Stimulated activated naive CD8-positive, alpha-beta T cell treated with anti-CD3 and anti-CD28 coated beads, Interleukin-15, Interleukin-2, amounts not matched to agents 100 U/mL and 50 U/mL, for 24 hours (primary cell): ENCODE measurements at regions not wholly inside any gene's neighbourhood (a gene's known extent, or its start where the extent isn't known, plus 50 kb on each side); places are given as distances from the start of the nearest gene placed in this dataset.

ENCODE experiments used
- ATAC-seq: fragments of 150-1000 bp; cut with Tn5 transposase; one replicate; pipeline ENCODE4 v1.10.0; 2021
- DNase-seq: peaks from one replicate; pipeline ENCODE4 v3.0.0; 2021

DNA sequence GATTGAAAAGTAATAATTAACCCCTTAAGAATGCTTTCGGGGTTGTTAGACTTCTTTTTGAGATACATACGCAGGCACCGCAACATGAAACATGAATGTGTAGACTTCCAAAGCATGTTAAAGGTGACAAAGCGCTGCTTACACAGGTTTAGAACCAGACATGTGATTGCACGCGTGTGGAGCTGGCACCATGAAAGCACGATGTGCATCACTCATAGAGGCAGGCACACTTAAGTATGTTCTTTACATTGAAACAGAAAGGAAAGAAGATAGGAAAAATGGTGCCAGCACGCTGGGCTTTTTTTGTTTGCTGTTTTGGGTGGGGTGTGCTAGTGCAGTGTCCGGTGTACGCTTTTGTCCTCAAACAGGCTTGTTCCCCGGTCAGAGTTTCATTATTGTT, 83.6 kb upstream of the PPARA start:
- no peak for DNase-seq
- no peak for ATAC-seq

DNA sequence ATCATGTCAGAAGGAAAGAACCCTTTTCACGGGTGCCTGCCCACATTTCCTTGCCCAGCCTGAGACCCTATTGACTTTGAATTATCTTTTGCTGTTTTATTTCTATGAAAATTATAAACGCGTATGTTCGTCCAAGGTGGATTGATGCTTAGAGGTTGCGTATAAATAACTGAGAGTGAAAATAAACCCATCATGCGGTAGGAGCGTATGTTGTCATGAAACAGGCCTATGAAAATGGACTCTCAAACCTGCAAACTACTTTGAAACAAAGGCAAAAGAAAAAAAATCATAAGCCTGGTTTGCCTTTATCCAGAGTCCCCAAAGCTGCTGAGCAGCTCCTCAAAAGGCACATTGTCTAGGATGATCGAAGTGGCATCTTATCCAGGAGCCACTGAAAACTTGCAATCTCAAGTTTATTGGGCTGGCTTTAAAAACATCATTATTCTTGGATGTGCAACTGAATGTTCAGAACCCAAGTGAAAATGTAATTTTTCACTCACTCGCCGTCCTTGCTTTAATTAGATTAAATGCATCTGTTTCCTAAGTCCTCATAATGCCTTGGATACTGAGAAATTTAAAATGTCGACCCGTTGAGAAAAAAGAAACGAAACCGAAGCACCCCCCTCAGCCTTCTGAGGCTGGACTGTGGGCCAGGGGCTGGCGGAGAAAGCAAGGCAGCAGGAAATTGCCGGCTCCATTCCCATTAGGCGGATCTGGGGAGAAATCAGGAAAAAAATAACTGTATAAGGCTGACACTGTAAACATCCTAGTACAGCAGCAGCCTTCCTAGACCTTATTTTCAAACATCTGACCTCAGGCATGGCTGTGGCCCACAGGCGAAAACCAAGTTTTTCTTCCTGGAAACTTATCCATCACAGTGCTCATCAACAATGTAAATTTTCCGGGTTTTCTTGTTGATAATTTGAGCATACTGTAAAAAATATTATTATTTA, 82.9 kb upstream of the PPARA start:
- DNase-seq (no peak), ATAC-seq (no peak)

DNA sequence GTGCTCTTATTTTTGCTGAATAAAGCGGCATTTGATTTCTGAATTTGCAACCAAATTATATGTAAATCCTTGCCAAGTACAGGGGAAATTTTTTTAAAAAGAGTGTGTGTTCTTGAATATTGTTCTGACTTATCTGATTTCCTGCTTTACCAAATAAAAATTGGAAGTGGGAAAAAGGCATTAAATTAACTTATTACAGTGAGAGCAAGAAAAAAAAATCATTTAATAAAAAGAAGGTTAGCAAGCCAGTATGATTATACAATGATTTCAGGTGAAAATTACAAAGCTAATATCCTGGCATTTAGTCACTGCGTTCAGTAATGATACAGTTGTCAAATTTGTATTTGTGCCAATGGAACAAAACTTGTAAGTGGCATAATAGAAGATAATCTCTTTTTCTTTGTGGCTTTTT, 82.1 kb upstream of the PPARA start:
- DNase-seq (no peak), ATAC-seq (no peak)

DNA sequence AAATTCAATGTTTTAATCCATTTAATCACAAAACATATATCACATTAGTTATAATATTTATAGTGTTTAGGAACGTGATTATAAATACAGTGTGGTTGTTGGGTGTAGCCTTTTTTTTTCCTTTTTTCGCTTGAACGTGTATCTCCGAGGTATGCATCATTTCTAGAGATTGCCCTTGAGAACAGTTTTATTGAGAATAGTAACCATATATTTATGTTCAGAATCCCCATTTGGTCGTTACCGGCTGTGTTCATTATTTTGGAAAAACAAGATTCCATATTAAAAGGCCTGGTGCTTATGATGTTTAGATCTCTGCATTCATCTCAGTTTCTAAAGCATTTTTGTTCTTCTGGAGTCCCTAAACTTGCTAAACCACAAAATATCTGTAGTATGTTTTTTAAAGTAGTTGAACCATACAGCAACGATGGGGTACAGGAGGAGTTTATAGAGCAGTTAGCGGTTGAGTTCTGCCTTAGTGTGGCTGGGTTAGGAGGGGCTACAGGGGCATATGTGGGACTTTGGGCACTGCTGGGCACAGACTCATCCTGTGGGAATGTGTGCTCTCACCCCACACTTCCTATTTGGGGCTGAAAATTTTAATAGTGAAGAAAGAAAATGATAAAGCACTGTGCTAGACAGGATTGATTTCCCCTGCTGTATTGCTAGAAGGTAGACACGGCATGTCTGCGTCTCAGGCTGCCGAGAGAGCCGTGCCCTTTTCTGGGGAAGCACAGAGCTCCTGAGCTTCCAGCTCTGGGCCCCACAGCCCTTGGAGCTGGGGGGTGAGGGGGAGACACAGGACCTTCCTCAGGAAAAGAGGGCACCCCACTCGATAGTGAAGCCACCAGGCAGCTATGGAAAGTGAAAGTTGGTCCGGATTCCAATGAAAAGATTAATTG, 81.5 kb upstream of the PPARA start:
- no peak for ATAC-seq

DNA sequence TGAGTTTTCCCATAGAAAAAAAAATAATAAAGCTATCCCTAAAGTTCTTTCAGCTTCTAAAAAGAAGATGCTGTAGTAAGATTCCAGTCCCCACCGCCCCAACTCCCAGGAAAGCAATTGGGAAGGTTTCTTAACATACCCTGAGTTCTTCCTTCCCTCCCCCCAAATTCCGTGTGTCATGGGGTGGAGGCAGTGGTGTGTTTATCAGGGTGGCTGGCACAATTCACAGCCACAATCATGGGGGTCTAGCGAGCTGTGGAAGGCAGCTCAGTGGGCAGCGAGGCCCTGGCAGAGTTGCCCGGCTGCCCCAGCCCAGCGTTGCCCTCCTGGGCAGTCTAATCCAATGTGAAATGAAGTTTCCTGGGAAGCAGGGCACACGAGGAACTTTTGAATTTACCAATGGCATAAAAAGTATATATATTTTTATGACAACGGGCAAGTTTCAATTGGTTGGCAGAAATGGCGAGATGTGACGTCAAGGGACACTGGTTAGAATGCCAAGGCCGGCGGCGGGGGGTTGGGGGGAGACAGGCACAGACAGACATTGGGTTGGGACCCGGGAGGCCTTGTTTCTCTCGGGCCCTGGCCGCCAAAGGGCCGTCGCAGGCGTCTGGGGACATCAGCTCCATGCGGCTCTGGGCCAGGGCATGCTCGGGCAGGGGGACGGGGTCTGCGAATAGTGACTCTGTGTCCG, 80.7 kb upstream of the PPARA start:
- peak; percentile 68 for DNase-seq
- peak; percentile 10 for ATAC-seq

More for the DNA sequence above, 81.5 kb upstream of the PPARA start:
- DNase-seq: no peak

DNA sequence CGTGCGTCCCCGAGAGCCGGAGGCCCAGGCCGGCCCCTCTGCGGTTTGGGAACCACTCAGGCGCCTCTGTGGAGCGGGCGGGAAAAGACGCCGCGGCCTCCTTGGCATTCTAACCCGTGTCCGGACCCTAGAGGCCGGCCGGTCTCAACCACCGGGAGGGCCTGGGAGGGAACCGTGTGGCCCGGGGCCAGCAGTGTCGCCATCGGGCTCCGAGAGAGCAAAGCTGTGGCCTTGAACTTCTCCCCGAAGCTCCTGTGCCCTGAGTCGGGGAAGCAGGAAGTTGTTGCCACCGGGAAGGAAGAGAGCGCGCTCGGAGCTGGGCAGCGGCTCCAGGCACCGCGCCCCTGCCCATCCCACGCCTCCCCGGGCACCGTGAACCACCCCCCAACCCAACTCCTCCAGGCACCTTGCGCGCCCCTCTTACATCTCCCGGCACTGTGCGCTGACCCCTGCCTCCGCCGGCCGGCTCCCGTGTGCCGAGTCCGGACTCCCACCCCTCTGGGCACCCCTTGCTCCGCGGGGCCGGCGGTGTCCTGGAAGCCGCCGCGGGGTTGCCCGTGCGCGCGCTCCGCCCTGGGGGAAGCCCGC, 80.0 kb upstream of the PPARA start:
- peak; percentile 19 for ATAC-seq
- DNase-seq: peak; percentile 51

DNA sequence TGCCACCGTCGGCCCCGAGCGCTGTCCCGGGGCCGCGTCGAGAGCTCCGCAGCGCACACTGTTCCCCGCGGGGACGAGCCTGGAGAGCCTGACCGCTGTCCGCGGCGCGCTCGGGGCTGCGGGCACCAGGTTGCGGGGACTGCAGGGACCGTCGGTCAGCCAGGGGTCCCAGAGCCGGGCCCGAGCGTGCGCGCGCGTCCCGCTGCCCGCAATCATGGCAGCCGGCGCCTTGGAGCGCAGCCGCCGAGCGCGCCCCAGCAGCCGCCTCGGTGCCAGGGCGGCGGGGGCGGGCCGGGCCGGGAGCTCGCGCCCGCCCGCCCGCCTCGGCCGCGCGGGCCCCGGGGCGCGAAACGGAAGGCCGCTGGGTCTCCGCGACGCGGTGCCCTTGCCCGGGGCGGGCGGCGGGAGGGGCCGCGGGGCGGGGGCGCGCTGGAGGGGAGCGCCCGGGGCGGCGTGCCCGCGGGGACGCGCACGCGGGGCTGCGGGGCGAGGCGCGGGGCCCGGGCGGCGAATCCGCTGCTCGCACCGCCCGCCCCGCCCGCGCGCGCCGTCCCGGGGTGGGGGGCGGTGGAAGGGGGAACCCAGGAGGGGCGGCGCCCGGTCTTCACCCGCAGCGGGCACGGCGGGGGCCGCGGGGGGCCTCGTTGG, 79.4 kb upstream of the PPARA start:
- DNase-seq (peak; percentile 66), ATAC-seq (peak; percentile 45)

DNA sequence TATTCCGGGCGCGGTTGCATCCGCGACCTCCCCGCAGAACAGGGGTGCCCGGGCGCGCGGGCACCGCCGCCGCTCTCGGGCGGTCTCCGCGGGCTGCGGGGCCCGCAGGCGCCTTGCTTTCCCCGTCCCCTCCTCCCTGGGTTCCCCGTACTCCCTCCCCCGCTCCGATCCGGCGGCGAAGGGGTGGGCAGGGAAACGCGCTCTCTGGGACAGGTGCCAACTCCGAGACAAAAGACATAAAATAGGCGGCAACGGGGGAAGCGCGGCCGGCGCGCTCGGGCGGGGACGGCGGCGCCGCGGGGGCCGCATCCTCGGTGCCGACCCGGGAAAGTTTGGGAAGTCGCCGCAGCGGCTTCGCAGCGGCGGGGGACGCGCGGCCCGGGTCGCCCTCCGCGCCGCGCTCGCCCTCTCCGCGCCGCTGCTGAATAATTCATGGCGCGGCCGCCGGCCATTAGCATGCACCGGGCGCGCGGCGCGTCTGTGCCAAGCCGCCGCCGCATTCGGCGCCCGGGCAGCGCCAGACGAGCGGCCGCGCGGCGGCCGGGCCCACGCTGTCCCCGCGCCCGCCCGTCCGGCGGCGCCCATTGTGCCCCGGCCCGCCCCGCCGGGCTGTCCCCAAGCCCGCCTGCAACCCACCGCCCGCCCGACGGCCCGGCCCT, 78.7 kb upstream of the PPARA start:
- ATAC-seq: peak; percentile 37
- DNase-seq: peak; percentile 68

DNA sequence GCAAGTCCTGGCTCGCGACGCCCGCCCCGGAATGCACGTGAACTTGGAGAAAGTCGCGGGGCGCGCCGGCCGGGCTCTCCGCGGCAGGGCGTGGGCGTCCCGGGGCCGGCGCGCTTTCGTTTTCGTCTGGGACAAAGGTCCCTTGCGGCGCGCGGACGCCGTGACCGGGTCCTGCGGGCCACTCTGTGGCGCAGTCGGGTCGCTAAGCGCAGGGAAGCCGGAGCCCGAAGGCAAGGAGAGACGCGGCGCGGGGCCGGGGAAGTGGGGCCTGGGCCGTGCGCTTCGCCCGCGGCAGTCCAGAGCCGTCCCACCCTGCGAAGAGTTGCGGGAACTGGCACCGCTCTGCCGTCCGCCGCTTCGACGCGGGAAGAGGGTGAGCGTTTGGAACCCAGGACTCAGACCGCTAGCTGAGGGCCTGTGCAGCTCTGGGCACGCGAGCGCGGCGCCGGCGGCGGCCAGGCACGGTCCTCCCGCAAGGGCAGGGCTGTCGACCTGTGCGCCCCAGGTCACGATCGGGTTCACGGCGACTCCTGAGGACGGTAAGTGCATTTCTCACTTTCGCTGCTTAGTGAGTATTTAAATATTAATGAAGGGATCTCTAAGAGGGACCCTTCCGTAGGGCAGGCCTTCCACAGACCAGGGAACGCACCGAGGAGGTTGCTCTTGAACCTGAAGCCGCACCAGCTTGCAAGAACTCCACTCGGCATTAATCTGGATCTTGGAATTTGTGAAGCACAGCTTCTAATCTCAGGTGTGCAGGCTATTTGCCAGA, 78.0 kb upstream of the PPARA start:
- ATAC-seq (peak; percentile 15), DNase-seq (peak; percentile 72)

DNA sequence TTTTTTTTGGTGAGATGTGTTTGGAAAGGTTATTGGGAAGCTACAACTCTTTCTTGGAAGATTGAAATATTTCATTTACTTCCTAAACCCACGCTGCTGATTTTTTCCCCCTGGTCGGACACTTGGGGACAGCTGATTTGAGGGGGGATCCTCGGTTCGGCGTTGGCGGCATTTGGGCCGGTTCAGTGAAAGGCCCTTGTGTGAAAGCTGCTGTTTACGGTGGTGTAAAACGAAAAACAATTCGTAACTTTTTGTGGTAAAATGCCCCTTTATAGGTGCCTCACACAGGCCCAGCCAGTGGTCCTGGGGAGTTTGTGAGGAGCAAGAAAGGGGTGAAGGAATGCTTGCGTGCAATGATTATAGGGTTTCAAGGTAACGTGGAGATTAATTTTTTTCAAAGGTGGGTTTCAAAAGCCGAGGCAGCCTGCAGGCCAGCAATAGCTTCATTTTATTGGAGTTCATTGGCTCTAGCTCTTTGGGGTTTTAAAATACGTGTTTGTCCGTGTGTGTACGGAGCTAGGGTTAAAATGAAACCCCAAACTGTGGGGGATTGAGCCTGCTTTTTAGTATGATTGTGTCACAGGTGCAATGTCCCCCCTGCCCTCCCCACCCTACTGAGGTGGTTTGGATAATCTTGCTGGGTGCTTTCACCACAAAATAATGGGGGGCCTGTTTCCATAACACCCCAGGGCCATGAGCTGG, 77.2 kb upstream of the PPARA start:
- ATAC-seq: no peak

DNA sequence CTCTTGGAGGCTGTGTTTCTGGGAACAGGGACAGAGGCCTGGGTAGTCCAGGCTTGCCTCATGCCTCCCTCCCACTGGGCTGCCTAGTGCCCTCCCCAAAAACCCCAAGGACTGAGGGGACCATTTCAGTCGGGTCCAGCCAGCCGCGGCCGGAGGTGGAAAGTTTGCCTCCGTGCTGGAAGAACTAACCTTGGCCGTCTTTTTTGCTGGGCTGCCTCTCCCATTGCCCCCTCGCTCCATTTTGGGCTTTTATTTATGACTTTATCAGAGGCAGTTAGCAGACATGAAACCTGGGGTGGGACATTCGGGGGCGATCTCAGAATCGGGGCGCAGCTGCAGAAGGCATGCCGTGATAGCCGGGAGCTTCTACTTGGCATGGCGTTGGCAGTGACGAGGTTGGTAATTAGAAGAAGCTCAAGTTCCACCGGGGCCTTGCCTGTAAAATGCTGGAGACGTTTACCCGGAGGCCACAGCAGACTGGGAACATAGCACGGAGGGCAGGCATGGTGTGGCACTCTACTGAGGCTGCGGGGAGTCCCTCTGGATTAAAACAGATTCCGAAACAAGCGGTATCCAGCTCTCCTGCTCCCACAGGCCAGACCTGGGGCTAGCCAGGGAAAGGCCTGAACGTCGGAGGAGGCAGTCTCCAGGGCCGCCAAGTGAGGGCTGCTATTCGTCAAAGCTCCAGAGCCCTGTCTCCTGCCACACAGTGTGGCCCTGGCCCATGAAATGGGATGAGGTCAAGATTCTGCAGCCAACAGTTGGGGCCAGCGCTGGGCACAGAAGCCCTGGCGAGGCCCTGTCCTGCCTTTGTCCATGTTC, 76.4 kb upstream of the PPARA start:
- no peak for DNase-seq
- ATAC-seq: no peak

More for the DNA sequence above, 77.2 kb upstream of the PPARA start:
- no peak for DNase-seq

DNA sequence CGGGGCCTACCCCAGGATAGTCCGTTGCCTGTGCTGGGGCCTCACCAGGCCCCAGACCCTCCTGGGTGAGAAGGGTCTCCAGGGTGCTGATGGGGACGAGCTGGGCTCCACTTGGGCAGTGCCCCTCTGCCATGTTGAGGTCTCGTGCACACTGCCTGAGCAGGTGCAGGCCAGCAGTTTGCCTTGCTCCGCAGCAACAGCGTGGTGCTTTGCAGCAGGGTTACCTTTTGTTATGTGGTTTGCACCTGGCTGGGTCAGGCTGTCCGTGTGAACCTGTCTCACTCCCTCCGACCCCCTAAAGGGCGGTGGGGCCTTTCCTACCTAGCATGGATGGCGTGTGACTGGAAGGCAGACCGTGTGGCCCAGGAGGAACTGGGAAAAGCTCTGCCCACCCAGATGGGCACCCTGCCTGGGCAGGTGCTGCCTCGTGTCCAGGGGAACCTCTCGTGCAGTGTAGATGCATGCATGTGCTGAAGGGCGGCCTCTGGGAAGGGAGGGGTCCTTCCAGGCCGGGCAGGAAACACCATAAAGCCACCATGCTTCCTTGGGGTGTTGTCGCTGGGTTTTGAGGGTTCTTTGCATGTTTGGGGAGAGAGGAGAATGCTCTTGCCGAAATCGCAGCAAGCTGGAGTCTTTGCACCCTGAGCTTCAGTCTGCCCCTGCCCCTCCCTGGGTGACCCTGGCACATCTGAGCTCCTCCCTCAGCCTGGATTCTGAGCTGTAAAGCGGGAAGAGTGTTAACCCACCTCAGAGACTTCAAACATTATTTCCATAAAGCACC, 75.4 kb upstream of the PPARA start:
- ATAC-seq (no peak), DNase-seq (no peak)

DNA sequence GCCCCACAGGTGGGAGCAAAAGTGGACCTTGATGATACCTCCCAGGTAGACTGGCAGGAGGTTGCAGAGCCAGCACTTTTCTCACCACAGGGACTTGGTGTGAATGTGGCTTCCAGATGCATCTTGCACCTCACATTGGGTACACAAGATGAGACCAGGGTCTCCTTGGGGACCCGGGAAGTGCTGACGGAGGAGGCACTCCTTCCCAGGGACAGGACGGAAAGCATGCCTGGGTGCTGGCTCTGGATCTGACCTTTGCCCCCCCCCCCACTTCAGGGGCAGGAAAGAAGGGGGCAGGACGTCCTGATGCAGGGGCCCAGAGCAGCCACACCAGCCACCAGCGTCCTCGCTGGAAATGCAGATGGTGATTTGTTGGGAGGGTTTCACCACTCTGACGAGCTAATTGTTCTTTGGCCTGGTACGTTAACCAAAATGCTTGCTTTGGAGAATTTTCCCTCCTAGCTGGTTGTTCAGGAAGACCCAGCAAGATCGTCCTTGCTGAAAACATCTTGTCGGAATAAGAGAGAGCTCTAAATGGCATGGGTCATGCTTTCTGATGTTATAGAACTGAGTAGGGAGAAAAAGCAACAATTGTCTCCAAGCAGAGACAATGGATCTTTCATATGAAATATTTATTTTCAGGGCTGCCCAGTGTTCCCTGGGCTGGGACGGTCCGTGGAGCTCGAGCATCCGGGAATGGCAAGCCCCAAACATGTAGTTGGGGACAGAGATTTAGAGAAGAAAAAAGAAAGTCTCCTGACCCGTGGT, 74.4 kb upstream of the PPARA start:
- DNase-seq (no peak), ATAC-seq (no peak)

DNA sequence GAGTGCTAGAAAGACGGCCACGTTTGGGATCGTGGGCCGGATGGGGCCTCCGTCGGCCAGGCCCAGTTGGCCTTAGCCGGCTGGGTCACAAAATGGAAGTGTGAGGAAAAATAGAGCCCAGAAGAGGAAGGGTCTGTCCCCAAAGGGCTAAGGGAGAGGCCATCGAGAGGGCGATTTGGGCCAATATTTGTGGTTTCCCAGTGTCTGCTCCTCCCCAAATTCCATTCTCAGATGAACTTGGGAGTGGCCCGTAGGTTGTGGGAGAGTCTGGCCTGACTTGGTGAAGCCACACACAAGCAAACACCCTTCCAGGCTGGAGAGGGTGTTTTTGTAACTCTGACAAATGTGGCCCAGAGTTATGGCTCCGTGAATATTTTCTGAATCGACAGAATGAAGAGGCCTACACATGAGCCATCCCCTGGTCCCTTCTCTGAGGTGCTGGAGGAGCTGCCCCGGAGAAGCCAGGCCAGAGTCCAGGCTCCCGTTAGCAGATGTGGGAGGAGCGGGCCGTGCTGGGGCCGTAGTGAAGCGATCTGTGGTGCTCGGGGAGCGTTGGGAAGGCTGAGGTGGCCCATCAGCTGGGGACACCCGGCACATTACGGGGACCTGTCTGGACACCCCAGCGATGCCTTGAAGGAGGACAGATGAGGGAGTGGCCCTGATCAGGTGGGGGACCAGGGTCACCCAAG, 73.5 kb upstream of the PPARA start:
- ATAC-seq (no peak), DNase-seq (no peak)

DNA sequence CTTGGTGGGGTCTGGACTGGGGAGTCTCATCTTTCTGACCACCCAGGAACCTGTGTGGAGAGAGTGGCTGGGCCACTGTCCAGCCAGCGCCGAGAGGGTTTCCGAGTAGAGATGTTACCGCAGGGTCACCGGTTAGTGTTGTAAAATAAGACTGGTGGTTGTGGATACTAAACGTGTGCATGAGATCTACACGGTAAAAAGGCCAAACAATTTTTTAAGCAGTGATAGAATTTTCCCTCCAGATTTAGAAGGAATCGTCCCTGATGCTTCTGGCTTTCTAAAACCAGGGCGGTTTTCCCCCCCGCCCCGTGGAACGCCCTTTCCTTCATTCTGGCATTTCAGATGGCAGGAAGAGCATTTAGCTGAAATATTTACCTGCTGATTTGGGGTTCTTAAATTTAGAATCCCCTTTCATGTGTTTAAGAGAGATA, 72.6 kb upstream of the PPARA start:
- ATAC-seq: no peak
- DNase-seq: no peak
